Fibroblast of skin of scalp (primary cell): ENCODE measurements at regions not wholly inside any gene's neighbourhood (a gene's known extent, or its start where the extent isn't known, plus 50 kb on each side); places are given as distances from the start of the nearest gene placed in this dataset.

Experiments
- DNase-seq: peaks from one replicate; pipeline ENCODE4 v3.0.0-alpha.2; 2013

- no peak for DNase-seq
These were observed 205.8 kb downstream of the PTPRU start for GRCh38 chr1:29441916-29442668.

GRCh38 chr1:29439615-29440014 is 203.3 kb downstream of the PTPRU start:
- DNase-seq: no peak

GRCh38 chr1:29438991-29439390 is 202.7 kb downstream of the PTPRU start:
- DNase-seq: no peak

- no peak for DNase-seq
These were observed 201.6 kb downstream of the PTPRU start for GRCh38 chr1:29437946-29438345.

GRCh38 chr1:29436181-29436785 is 200.0 kb downstream of the PTPRU start:
- DNase-seq: no peak

- DNase-seq: no peak
These were observed 197.5 kb downstream of the PTPRU start for GRCh38 chr1:29433830-29434229.

- DNase-seq: no peak
These were observed 194.8 kb downstream of the PTPRU start for GRCh38 chr1:29431138-29431537.

GRCh38 chr1:29429656-29430055 is 193.3 kb downstream of the PTPRU start:
- no peak for DNase-seq

- DNase-seq: no peak
These were observed 192.7 kb downstream of the PTPRU start for GRCh38 chr1:29428997-29429396.

GRCh38 chr1:29428280-29428615 is 191.9 kb downstream of the PTPRU start:
- no peak for DNase-seq

GRCh38 chr1:29427614-29428279 is 191.4 kb downstream of the PTPRU start:
- no peak for DNase-seq

GRCh38 chr1:29426701-29427279 is 190.5 kb downstream of the PTPRU start:
- DNase-seq: no peak

- DNase-seq: no peak
These were observed 189.3 kb downstream of the PTPRU start for GRCh38 chr1:29425631-29426030.

- no peak for DNase-seq
These were observed 187.9 kb downstream of the PTPRU start for GRCh38 chr1:29424266-29424665.

GRCh38 chr1:29420202-29420601 is 183.9 kb downstream of the PTPRU start:
- DNase-seq: no peak

GRCh38 chr1:29417971-29418370 is 181.6 kb downstream of the PTPRU start:
- DNase-seq: no peak

- no peak for DNase-seq
These were observed 181.0 kb downstream of the PTPRU start for GRCh38 chr1:29417147-29417858.

GRCh38 chr1:29416267-29417146 is 180.2 kb downstream of the PTPRU start:
- DNase-seq: no peak

- DNase-seq: no peak
These were observed 179.5 kb downstream of the PTPRU start for GRCh38 chr1:29415861-29416260.

GRCh38 chr1:29415156-29415830 is 179.0 kb downstream of the PTPRU start:
- peak; percentile 23 for DNase-seq

- no peak for DNase-seq
These were observed 177.8 kb downstream of the PTPRU start for GRCh38 chr1:29414086-29414485.
